Loucy (cell line): ENCODE measurements at regions not wholly inside any gene's neighbourhood (a gene's known extent, or its start where the extent isn't known, plus 50 kb on each side); places are given as distances from the start of the nearest gene placed in this dataset.

Source experiments
- EZH2phosphoT487 ChIP-seq: fragments of 200-600 bp; IDR thresholded peaks from 2 replicates; pipeline ENCODE4 v1.6.1; 2018; ENCODE audit warnings: antibody characterized with exemption, mild to moderate bottlenecking, moderate library complexity, borderline replicate concordance
- TF ChIP-seq, protein P1 (sequence below): fragments of 200-600 bp; sonication (generic); conservative IDR thresholded peaks from 2 replicates; pipeline ENCODE4 v1.5.1; 2014; ENCODE audit warnings: mild to moderate bottlenecking, antibody characterized with exemption, low read length

DNA sequence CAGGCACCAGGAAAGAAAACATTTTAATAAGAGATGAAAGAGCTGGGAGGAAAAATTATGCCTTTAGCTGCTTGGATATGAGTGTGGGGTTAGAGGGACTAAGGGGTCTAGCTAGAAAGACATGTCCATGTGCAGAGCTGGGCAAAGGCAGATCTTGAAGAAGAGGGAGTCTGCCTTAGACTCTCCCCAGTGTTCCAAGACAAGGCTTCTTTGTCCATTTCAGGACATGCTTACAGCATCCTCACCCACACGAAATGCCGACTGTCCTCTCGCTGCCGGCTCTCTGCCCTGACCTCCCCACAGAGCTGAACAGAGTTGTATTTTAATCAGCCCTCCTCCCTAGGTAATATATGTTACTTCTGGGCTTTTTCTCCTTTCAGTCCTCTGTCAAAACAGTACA, 100.7 kb upstream of the ATP1B1 start:
- TF ChIP-seq, protein P1, sequence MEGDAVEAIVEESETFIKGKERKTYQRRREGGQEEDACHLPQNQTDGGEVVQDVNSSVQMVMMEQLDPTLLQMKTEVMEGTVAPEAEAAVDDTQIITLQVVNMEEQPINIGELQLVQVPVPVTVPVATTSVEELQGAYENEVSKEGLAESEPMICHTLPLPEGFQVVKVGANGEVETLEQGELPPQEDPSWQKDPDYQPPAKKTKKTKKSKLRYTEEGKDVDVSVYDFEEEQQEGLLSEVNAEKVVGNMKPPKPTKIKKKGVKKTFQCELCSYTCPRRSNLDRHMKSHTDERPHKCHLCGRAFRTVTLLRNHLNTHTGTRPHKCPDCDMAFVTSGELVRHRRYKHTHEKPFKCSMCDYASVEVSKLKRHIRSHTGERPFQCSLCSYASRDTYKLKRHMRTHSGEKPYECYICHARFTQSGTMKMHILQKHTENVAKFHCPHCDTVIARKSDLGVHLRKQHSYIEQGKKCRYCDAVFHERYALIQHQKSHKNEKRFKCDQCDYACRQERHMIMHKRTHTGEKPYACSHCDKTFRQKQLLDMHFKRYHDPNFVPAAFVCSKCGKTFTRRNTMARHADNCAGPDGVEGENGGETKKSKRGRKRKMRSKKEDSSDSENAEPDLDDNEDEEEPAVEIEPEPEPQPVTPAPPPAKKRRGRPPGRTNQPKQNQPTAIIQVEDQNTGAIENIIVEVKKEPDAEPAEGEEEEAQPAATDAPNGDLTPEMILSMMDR = no peak
- no peak for TF ChIP-seq EZH2phosphoT487
